ENCODE measurements at regions not wholly inside any gene's neighbourhood (a gene's known extent, or its start where the extent isn't known, plus 50 kb on each side); places are given as distances from the start of the nearest gene placed in this dataset.

DNA sequence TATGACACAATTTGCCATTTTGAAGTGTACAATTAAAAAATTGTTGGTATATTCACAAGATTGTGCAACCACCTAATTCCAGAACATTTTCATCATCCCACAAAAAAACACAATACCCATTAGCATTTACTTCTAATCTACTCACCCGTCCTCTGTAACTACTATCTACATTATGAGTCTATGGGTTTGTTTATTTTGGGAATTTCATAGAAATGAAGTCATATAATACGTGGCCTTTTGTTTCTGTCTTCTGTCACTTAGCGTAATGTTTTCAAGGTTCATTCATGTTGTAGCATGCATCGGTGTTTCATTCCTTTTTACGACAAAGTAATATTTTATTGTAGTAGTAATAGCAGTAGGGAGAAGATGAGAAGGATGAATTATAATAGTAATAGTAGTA lies 55.2 kb upstream of the CNTN6 start:
- FAIRE-seq, result no peak
- intact Hi-C loops (cut with DNase I), result no loop called here
- H3K27me3 ChIP-seq, result no peaks in the 10 kb centered on the region
- no peak for DNase-seq
- no peaks in the 10 kb centered on the region for H3K4me1 ChIP-seq
- no peak for TF ChIP-seq CTCF (IDR thresholded peaks at IDR 0.05)
- no peaks in the 10 kb centered on the region for H3K9me3 ChIP-seq
- H3K27ac ChIP-seq, result no peak overlapping the region
- no peak for ATAC-seq
- no peak overlapping the region for H3K4me3 ChIP-seq
- 66 to 71% methylated on average over 5 of the region's 5 CpGs for whole genome bisulfite sequencing, 2 donors
- no peaks in the 10 kb centered on the region for H3K36me3 ChIP-seq

All from pancreas (tissue), 10 donors.